GM10266 (cell line): ENCODE measurements at regions not wholly inside any gene's neighbourhood (a gene's known extent, or its start where the extent isn't known, plus 50 kb on each side); places are given as distances from the start of the nearest gene placed in this dataset.

Source experiments
- DNase-seq: peaks from one replicate; pipeline ENCODE4 v3.0.0; 2012; ENCODE audit errors: extremely low spot score
- CTCF ChIP-seq: IDR thresholded peaks from 2 replicates; pipeline ENCODE4 v1.5.1; 2012; ENCODE audit warnings: mild to moderate bottlenecking, low read depth; ENCODE audit not compliant: control insufficient read depth, insufficient read depth; ENCODE audit errors: missing control alignments

GRCh38 chr16:35398180-35398579 lies 1938.8 kb downstream of the TP53TG3F start:
- TF ChIP-seq CTCF: no peak
- no peak for DNase-seq

- DNase-seq: no peak
- no peak for TF ChIP-seq CTCF
Observed at GRCh38 chr16:35399133-35399532, 1939.7 kb downstream of the TP53TG3F start.

- no peak for TF ChIP-seq CTCF
- DNase-seq: no peak
Observed at GRCh38 chr16:35404273-35404672, 1944.9 kb downstream of the TP53TG3F start.

- no peak for TF ChIP-seq CTCF
Observed at GRCh38 chr16:35405526-35405925, 1946.1 kb downstream of the TP53TG3F start.

GRCh38 chr16:35409503-35409902 lies 1950.1 kb downstream of the TP53TG3F start:
- no peak for DNase-seq
- TF ChIP-seq CTCF: no peak

More at GRCh38 chr16:35405526-35405925, 1946.1 kb downstream of the TP53TG3F start:
- no peak for DNase-seq

- TF ChIP-seq CTCF: no peak
- DNase-seq: no peak
Observed at GRCh38 chr16:35410438-35410837, 1951.0 kb downstream of the TP53TG3F start.

GRCh38 chr16:35411156-35411555 lies 1951.7 kb downstream of the TP53TG3F start:
- no peak for DNase-seq
- TF ChIP-seq CTCF: no peak
